IMR-90 (cell line): ENCODE measurements at regions not wholly inside any gene's neighbourhood (a gene's known extent, or its start where the extent isn't known, plus 50 kb on each side); places are given as distances from the start of the nearest gene placed in this dataset.

Experiments used
- ATAC-seq: fragments of 200-7000 bp; cut with Tn5 transposase; 2 replicates; pipeline ENCODE4 v1.9.1; 2020; ENCODE audit warnings: low read depth, mild to moderate bottlenecking, moderate library complexity
- BruUV-seq: library from RNA; stranded (reverse); fragments of 400-500 nt; replicated peaks from 2 replicates; lab custom pipeline; 2021; lab: Mats Ljungman, UMichigan
- CTCF ChIA-PET: fragments of 300-600 bp; formaldehyde crosslinking; extraction: SDS; loops from one replicate; lab custom pipeline; 2021; ENCODE audit warnings: antibody characterized with exemption; lab: Yijun Ruan, JAX
- POLR2A ChIA-PET: fragments of 300-600 bp; sonication (Branson Sonifier 250); formaldehyde crosslinking; loops from one replicate; lab custom pipeline; 2022; ENCODE audit warnings: antibody characterized with exemption; ENCODE audit not compliant: unreplicated experiment; lab: Charles Lee
- DNase-seq: peaks from one replicate; pipeline ENCODE4 v3.0.0; 2013
- H2AFZ ChIP-seq: replicated peaks from 2 replicates; pipeline ENCODE3; 2013; ENCODE audit warnings: low read length, mild to moderate bottlenecking; ENCODE audit not compliant: poor library complexity
- H2AK5ac ChIP-seq: 2 replicates; pipeline ENCODE4 v1.6.1; 2013; ENCODE audit warnings: low read depth, low read length, inconsistent platforms
- H2AK9ac ChIP-seq: replicated peaks from 2 replicates; pipeline ENCODE3; 2013; ENCODE audit warnings: mild to moderate bottlenecking, low read depth, low read length, moderate library complexity; ENCODE audit not compliant: poor library complexity
- H2BK120ac ChIP-seq: 2 replicates; pipeline ENCODE4 v1.6.1; 2013; ENCODE audit warnings: low read depth, low read length, inconsistent platforms
- H2BK15ac ChIP-seq: 3 replicates; pipeline ENCODE4 v1.6.1; 2013; ENCODE audit warnings: low read depth, low read length, inconsistent platforms
- H2BK20ac ChIP-seq: 2 replicates; pipeline ENCODE4 v1.6.1; 2013; ENCODE audit warnings: low read depth, mild to moderate bottlenecking, inconsistent platforms, low read length, moderate library complexity
- H2BK5ac ChIP-seq: 2 replicates; pipeline ENCODE4 v1.6.1; 2013; ENCODE audit warnings: mild to moderate bottlenecking, low read depth, low read length, inconsistent platforms; ENCODE audit not compliant: poor library complexity, severe bottlenecking
- H3K14ac ChIP-seq: replicated peaks from 2 replicates; pipeline ENCODE4 v1.6.1; 2013; ENCODE audit warnings: low read depth, low read length, inconsistent platforms
- H3K18ac ChIP-seq: 2 replicates; pipeline ENCODE4 v1.6.1; 2013; ENCODE audit warnings: low read depth, low read length, control low read depth
- H3K23ac ChIP-seq: 2 replicates; pipeline ENCODE4 v1.6.1; 2013; ENCODE audit warnings: low read depth, low read length, inconsistent platforms
- H3K27ac ChIP-seq: 2 replicates; pipeline ENCODE4 v1.5.1; 2013; ENCODE audit warnings: mild to moderate bottlenecking, control low read depth, low read length; ENCODE audit not compliant: insufficient read depth
- H3K27me3 ChIP-seq: 2 replicates; pipeline ENCODE4 v1.6.1; 2013; ENCODE audit warnings: low read length; ENCODE audit not compliant: control insufficient read depth, insufficient read depth
- H3K36me3 ChIP-seq: 2 replicates; pipeline ENCODE4 v1.6.1; 2013; ENCODE audit warnings: low read length, mixed read lengths; ENCODE audit not compliant: control insufficient read depth, insufficient read depth
- H3K4ac ChIP-seq: 2 replicates; pipeline ENCODE4 v1.6.1; 2013; ENCODE audit warnings: low read depth, low read length, inconsistent platforms
- H3K4me1 ChIP-seq: 2 replicates; pipeline ENCODE4 v1.6.1; 2013; ENCODE audit warnings: low read length, mixed read lengths; ENCODE audit not compliant: control insufficient read depth, insufficient read depth
- H3K4me2 ChIP-seq: 2 replicates; pipeline ENCODE4 v1.6.1; 2013; ENCODE audit warnings: low read depth, mild to moderate bottlenecking, control low read depth, low read length, moderate library complexity
- H3K4me3 ChIP-seq: 2 replicates; pipeline ENCODE4 v1.5.1; 2013; ENCODE audit warnings: low read depth, mild to moderate bottlenecking, control low read depth, low read length, moderate library complexity; ENCODE audit not compliant: insufficient read depth
- H3K56ac ChIP-seq: 2 replicates; pipeline ENCODE4 v1.6.1; 2013; ENCODE audit warnings: low read length, inconsistent platforms; ENCODE audit not compliant: insufficient read depth; ENCODE audit errors: extremely low read depth
- H3K79me1 ChIP-seq, 2 experiments: 2 replicates each; pipeline ENCODE4 v1.6.1; 2013; ENCODE audit warnings: low read length in 2 of 2, inconsistent platforms in 1 of 2, low read depth in 1 of 2
- H3K9ac ChIP-seq: 2 replicates; pipeline ENCODE4 v1.6.1; 2013; ENCODE audit warnings: low read depth, low read length, control low read depth
- H3K9me1 ChIP-seq: 2 replicates; pipeline ENCODE4 v1.6.1; 2013; ENCODE audit warnings: low read length, inconsistent platforms; ENCODE audit not compliant: insufficient read depth
- H3K9me3 ChIP-seq: 2 replicates; pipeline ENCODE4 v1.6.1; 2013; ENCODE audit warnings: low read length; ENCODE audit not compliant: control insufficient read depth, insufficient read depth
- H4K20me1 ChIP-seq: 2 replicates; pipeline ENCODE4 v1.6.1; 2013; ENCODE audit warnings: low read length, inconsistent platforms; ENCODE audit not compliant: insufficient read depth
- H4K5ac ChIP-seq: 2 replicates; pipeline ENCODE4 v1.6.1; 2013; ENCODE audit warnings: mild to moderate bottlenecking, low read depth, low read length, control low read depth
- H4K8ac ChIP-seq, 2 experiments: 2 replicates each; pipeline ENCODE4 v1.6.1; 2013; ENCODE audit warnings: low read depth in 2 of 2, low read length in 2 of 2, control low read depth in 1 of 2, inconsistent platforms in 1 of 2
- H4K91ac ChIP-seq: 2 replicates; pipeline ENCODE4 v1.6.1; 2013; ENCODE audit warnings: low read depth, low read length, inconsistent platforms; ENCODE audit not compliant: insufficient read depth
- BHLHE40 ChIP-seq: fragments of 150-350 bp; IDR thresholded peaks from 2 replicates; pipeline ENCODE4 v1.6.1; 2016; ENCODE audit warnings: mild to moderate bottlenecking, low read depth, low read length
- CEBPB ChIP-seq: IDR thresholded peaks from 2 replicates; pipeline ENCODE4 v1.6.1; 2012; ENCODE audit warnings: low read depth, low read length, improper control_type of control experiment
- CHD1 ChIP-seq: IDR thresholded peaks from 2 replicates; pipeline ENCODE4 v1.6.1; 2012; ENCODE audit warnings: low read depth, low read length, improper control_type of control experiment
- CTCF ChIP-seq: conservative IDR thresholded peaks from 2 replicates; pipeline ENCODE4 v1.5.1; 2012; ENCODE audit warnings: mild to moderate bottlenecking, low read depth, low read length, improper control_type of control experiment
- ELK1 ChIP-seq: fragments of 150-350 bp; IDR thresholded peaks from 2 replicates; pipeline ENCODE4 v1.6.1; 2016; ENCODE audit warnings: low read depth, mild to moderate bottlenecking, low read length, moderate library complexity, borderline replicate concordance
- FOS ChIP-seq: fragments of 150-350 bp; IDR thresholded peaks from 2 replicates; pipeline ENCODE4 v1.6.1; 2016; ENCODE audit warnings: low read depth, low read length
- MAZ ChIP-seq: IDR thresholded peaks from 2 replicates; pipeline ENCODE4 v1.6.1; 2012; ENCODE audit warnings: low read depth, mild to moderate bottlenecking, low read length, improper control_type of control experiment, moderate library complexity, borderline replicate concordance
- MXI1 ChIP-seq: IDR thresholded peaks from 2 replicates; pipeline ENCODE4 v1.6.1; 2012; ENCODE audit warnings: low read depth, mild to moderate bottlenecking, low read length, moderate library complexity, borderline replicate concordance
- NFE2L2 ChIP-seq: fragments of 150-350 bp; IDR thresholded peaks from 2 replicates; pipeline ENCODE4 v1.6.1; 2016; ENCODE audit warnings: low read depth, mild to moderate bottlenecking, low read length
- POLR2A ChIP-seq: IDR thresholded peaks from 2 replicates; pipeline ENCODE4 v1.6.1; 2012; ENCODE audit warnings: mild to moderate bottlenecking, low read depth, low read length
- RAD21 ChIP-seq: IDR thresholded peaks from 2 replicates; pipeline ENCODE4 v1.6.1; 2012; ENCODE audit warnings: low read length, improper control_type of control experiment
- SMC3 ChIP-seq: fragments of 150-350 bp; IDR thresholded peaks from 2 replicates; pipeline ENCODE4 v1.6.1; 2016; ENCODE audit warnings: low read depth, mild to moderate bottlenecking, antibody characterized with exemption, low read length, moderate library complexity
- WGBS, 2 experiments: methylation state at CpG; one replicate each; pipeline versions ENCODE4 v1.1.5 to v1.1.7; 2013; ENCODE audit warnings: missing lambda C conversion rate in 2 of 2; ENCODE audit not compliant: insufficient read length in 1 of 2; ENCODE audit errors: extremely low coverage in 2 of 2; 5-methylcytosine and 5-hydroxymethylcytosine counted together
- dilution Hi-C: fragments of 300-500 bp; cut with HindIII; formaldehyde crosslinking; loops from one replicate; pipeline ENCODE4 v1.14.3; 2018; ENCODE audit warnings: low sequenced_read_pairs; ENCODE audit not compliant: unreplicated experiment
- in situ Hi-C: fragments of 300-500 bp; cut with MboI; formaldehyde crosslinking; loops from 3 replicates; pipeline ENCODE4 v1.14.3; 2019; ENCODE audit warnings: low sequenced_read_pairs, inconsistent platforms, mixed read lengths
- intact Hi-C: fragments of 100-400 bp; cut with micrococcal nuclease; formaldehyde crosslinking; loops from 2 replicates; pipeline ENCODE4 v1.10.0; 2022

GRCh38 chr10:113282564-113282963 lies 270.3 kb upstream of the HABP2 start:
- Histone ChIP-seq H4K8ac (no peak overlapping the region), H3K9ac (no peak overlapping the region), H2BK20ac (no peak overlapping the region), H3K4ac (no peak overlapping the region), H4K20me1 (no peaks in the 10 kb centered on the region), H3K14ac (no peak overlapping the region), H4K91ac (no peak overlapping the region), H3K9me3 (no peaks in the 10 kb centered on the region), H2AK5ac (no peak overlapping the region), H3K36me3 (no peaks in the 10 kb centered on the region), H2AFZ (no peak overlapping the region), H3K4me2 (no peak overlapping the region), H2BK15ac (no peak overlapping the region), H3K4me1 (no peaks in the 10 kb centered on the region), H3K56ac (no peak overlapping the region), H2AK9ac (no peak overlapping the region), H3K23ac (no peak overlapping the region), H3K27ac (no peak overlapping the region), H3K4me3 (no peak overlapping the region), H3K18ac (no peak overlapping the region), H2BK120ac (no peak overlapping the region), H3K27me3 (peaks cover 2% of the 10 kb centered on the region; the same call in 1 of the 2 replicates), H4K5ac (no peak overlapping the region), H3K79me1 (no peaks in the 10 kb centered on the region), H3K9me1 (no peaks in the 10 kb centered on the region), H2BK5ac (no peak overlapping the region)
- dilution Hi-C loops (no loop called here), in situ Hi-C loops (no loop called here), intact Hi-C loops (no loop called here)
- BruUV-seq: no TSS peak
- ATAC-seq (no peak), DNase-seq (no peak)
- POLR2A ChIA-PET: no interaction called here
- TF ChIP-seq MAZ: no peak
- TF ChIP-seq RAD21: no peak
- no peak for TF ChIP-seq POLR2A
- TF ChIP-seq CHD1: no peak
- TF ChIP-seq FOS: no peak
- TF ChIP-seq MXI1: no peak
- TF ChIP-seq CEBPB: no peak
- no peak for TF ChIP-seq BHLHE40
- TF ChIP-seq ELK1: no peak
- TF ChIP-seq CTCF: no peak
- TF ChIP-seq SMC3: no peak
- TF ChIP-seq NFE2L2: no peak
- CTCF ChIA-PET: interaction anchor here (1.0 kb wide), 1 partner anchor 12 kb away, joined by 3 read pairs; no protein-coding TSS in a partner anchor
- 50% methylated on average over 1 of the region's 4 CpGs; no CpG with 5 or more reads in 1 of the 2 experiments for WGBS, 2 experiments
